Activated T-helper 1 cell treated with anti-CD3 and anti-CD28 coated beads, Interleukin-12 subunit alpha, Interleukin-12 subunit beta, Interleukin-2, Interleukin-4 antibody, amounts not matched to agents 30 ng/mL and 10 ng/mL and 1 ng/mL, durations not matched to agents 14 hours and 24 hours and 36 hours (primary cell): ENCODE measurements at regions not wholly inside any gene's neighbourhood (a gene's known extent, or its start where the extent isn't known, plus 50 kb on each side); places are given as distances from the start of the nearest gene placed in this dataset.

Experiments
- DNase-seq: peaks from one replicate; pipeline ENCODE4 v3.0.0; 2021; ENCODE audit warnings: low spot score
- H3K27ac Mint-ChIP-seq: one replicate; pipeline ENCODE4 v1.8.0; 2021; ENCODE audit warnings: mild to moderate bottlenecking, mixed read lengths
- H3K27me3 Mint-ChIP-seq: one replicate; pipeline ENCODE4 v1.8.0; 2022; ENCODE audit warnings: mild to moderate bottlenecking, moderate library complexity, mixed read lengths; ENCODE audit not compliant: insufficient read depth
- H3K36me3 Mint-ChIP-seq: one replicate; pipeline ENCODE4 v1.8.0; 2021; ENCODE audit warnings: low read depth, mixed read lengths
- H3K4me1 Mint-ChIP-seq: one replicate; pipeline ENCODE4 v1.8.0; 2021; ENCODE audit warnings: low read depth, mixed read lengths
- H3K4me3 Mint-ChIP-seq: one replicate; pipeline ENCODE4 v1.8.0; 2021; ENCODE audit warnings: mild to moderate bottlenecking, moderate library complexity, mixed read lengths
- H3K9me3 Mint-ChIP-seq: one replicate; pipeline ENCODE4 v1.8.0; 2021; ENCODE audit warnings: mixed read lengths
- intact Hi-C: fragments of 100-400 bp; cut with micrococcal nuclease; formaldehyde crosslinking; loops from one replicate; pipeline ENCODE4 v1.15.1; 2024

DNA sequence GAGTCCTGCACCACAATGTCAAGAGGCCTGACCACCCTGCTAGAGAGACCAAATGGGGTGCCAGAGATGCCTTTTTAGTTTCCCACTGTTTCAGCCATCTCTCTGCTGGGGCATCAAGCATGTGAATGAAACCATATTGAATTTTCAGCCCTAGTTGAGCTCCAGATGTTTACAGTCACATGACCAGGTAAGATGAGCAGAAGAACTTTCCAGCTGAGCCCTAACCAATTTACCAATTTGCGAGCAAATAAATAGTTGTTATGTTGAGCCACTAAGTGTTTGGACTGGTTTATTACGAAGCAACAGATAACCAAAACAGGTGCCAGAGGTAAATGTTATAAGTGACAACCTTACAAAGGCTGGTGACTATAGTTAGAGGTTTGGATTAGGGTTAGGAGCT lies 209.1 kb upstream of the CCL2 start:
- H3K9me3 Mint-ChIP-seq = no peaks in the 10 kb centered on the region

DNA sequence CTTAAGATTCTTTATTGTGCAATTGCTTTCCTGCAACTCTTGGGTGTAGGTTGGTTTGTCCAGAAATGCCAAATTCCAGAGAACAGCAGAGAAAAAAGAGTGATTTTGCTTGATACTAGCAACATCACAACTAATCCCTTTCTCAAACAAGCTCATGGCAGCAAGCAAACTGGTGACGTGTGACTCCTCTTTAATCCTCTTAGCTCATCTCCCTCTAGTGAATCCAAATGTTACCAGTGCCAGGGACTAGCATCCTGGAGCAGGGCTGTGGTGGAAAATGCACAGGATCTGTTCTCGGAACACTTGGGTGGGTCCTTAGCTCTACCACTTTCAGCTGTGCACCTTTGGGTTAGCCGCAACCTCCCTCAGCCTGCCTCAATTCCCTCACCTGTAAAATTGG lies 204.0 kb upstream of the CCL2 start:
- intact Hi-C loops = no loop called here
- H3K9me3 Mint-ChIP-seq = no peaks in the 10 kb centered on the region
- H3K36me3 Mint-ChIP-seq = no peaks in the 10 kb centered on the region
- H3K4me3 Mint-ChIP-seq = no peak overlapping the region
- peaks cover 5% of the 10 kb centered on the region for H3K27me3 Mint-ChIP-seq
- no peaks in the 10 kb centered on the region for H3K4me1 Mint-ChIP-seq
- H3K27ac Mint-ChIP-seq = no peak overlapping the region
- DNase-seq = no peak

More for the DNA sequence above, 209.1 kb upstream of the CCL2 start:
- Mint-ChIP-seq H3K36me3 (no peaks in the 10 kb centered on the region), H3K27ac (no peak overlapping the region), H3K27me3 (peaks cover 2% of the 10 kb centered on the region), H3K4me3 (no peak overlapping the region), H3K4me1 (no peaks in the 10 kb centered on the region)
- intact Hi-C loops = no loop called here
- DNase-seq = no peak

- no peak overlapping the region for H3K27ac Mint-ChIP-seq
- peaks cover 5% of the 10 kb centered on the region for H3K27me3 Mint-ChIP-seq
- no peaks in the 10 kb centered on the region for H3K4me1 Mint-ChIP-seq
- no peaks in the 10 kb centered on the region for H3K36me3 Mint-ChIP-seq
- intact Hi-C loops = no loop called here
- no peak overlapping the region for H3K4me3 Mint-ChIP-seq
- no peak for DNase-seq
- H3K9me3 Mint-ChIP-seq = peaks cover 4% of the 10 kb centered on the region
Observed at GRCh38 chr17:34054495-34054894, 200.6 kb upstream of the CCL2 start.

GRCh38 chr17:34055606-34056005 lies 199.5 kb upstream of the CCL2 start:
- DNase-seq = no peak
- Mint-ChIP-seq H3K27me3 (peaks cover 7% of the 10 kb centered on the region), H3K27ac (no peak overlapping the region), H3K36me3 (no peaks in the 10 kb centered on the region), H3K4me1 (no peaks in the 10 kb centered on the region), H3K4me3 (no peak overlapping the region), H3K9me3 (peaks cover 4% of the 10 kb centered on the region)
- intact Hi-C loops = no loop called here

DNA sequence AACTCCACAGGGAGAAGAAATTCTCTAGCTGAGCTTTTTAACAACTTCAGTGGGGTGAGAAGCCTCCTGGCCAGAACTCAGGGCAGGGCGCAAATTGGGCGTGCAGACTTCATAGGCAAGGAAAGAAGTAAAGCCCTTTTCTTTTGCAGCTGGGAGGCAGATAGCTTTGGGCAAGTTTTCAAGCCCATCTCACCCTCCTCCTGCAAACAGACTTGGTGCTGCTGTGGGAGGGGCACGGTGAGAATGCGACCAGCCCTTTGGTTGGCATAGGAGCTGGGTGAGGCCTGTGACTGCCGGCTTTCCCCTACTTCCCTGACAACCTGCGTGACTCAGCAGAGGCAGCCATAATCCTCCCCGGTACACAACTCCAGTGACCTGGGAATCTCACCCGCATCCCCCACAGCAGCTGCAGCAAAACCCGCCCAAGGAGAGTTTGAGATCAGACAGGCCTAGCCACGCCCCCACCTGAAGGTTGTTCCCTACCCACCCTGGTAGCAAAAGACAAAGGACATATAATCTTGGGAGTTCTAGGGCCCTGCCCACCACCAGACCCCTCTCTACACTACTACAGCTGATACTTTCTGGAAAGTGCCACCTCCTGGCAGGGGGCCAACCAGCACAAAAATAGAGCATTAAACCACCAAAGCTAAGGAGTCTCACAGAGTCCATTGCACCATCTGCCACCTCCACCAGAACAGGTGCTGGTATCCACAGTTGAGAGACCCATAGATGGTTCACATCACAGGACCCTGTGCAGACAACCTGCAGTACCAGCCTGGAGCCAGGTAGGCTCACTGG lies 195.5 kb upstream of the CCL2 start:
- H3K9me3 Mint-ChIP-seq = peaks cover 4% of the 10 kb centered on the region
- H3K27ac Mint-ChIP-seq = no peak overlapping the region
- no peaks in the 10 kb centered on the region for H3K36me3 Mint-ChIP-seq
- H3K4me3 Mint-ChIP-seq = no peak overlapping the region
- DNase-seq = no peak
- intact Hi-C loops = no loop called here
- peaks cover 22% of the 10 kb centered on the region for H3K27me3 Mint-ChIP-seq
- no peaks in the 10 kb centered on the region for H3K4me1 Mint-ChIP-seq

DNA sequence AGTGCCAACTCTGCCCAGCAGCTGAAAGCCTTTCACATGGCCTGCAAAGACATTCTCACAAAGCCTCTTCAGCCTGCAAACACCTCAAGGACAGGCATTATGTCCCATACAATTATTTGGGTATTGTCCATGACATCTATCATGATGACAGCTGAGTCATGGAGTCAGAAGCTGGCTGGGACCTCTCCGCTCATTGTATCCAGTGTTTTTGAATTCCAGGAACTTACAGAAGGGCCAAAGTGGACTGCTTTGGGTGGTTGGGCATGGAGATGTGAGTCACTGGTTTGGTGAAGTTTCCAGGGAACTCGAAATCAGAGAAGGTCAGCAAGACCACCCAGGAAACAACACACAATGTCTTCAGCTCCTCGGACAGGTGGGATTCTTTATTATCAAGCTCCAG lies 188.6 kb upstream of the CCL2 start:
- no peak overlapping the region for H3K27ac Mint-ChIP-seq
- no peak overlapping the region for H3K4me3 Mint-ChIP-seq
- no peaks in the 10 kb centered on the region for H3K4me1 Mint-ChIP-seq
- peaks cover 11% of the 10 kb centered on the region for H3K27me3 Mint-ChIP-seq
- no peak for DNase-seq
- H3K36me3 Mint-ChIP-seq = no peaks in the 10 kb centered on the region
- intact Hi-C loops = no loop called here
- no peaks in the 10 kb centered on the region for H3K9me3 Mint-ChIP-seq

GRCh38 chr17:34067011-34067410 lies 188.1 kb upstream of the CCL2 start:
- DNase-seq = no peak
- H3K27me3 Mint-ChIP-seq = peaks cover 8% of the 10 kb centered on the region

GRCh38 chr17:34068571-34068970 lies 186.5 kb upstream of the CCL2 start:
- intact Hi-C loops = no loop called here
- DNase-seq = no peak
- Mint-ChIP-seq H3K9me3 (no peaks in the 10 kb centered on the region), H3K4me1 (no peaks in the 10 kb centered on the region), H3K27ac (no peak overlapping the region), H3K27me3 (peaks cover 6% of the 10 kb centered on the region), H3K36me3 (no peaks in the 10 kb centered on the region), H3K4me3 (no peak overlapping the region)

More at GRCh38 chr17:34067011-34067410, 188.1 kb upstream of the CCL2 start:
- Mint-ChIP-seq H3K36me3 (no peaks in the 10 kb centered on the region), H3K27ac (no peak overlapping the region), H3K4me1 (no peaks in the 10 kb centered on the region), H3K4me3 (no peak overlapping the region), H3K9me3 (no peaks in the 10 kb centered on the region)
- intact Hi-C loops = no loop called here

- intact Hi-C loops = no loop called here
- Mint-ChIP-seq H3K4me1 (no peaks in the 10 kb centered on the region), H3K27ac (no peak overlapping the region), H3K4me3 (no peak overlapping the region), H3K9me3 (no peaks in the 10 kb centered on the region), H3K27me3 (peaks cover 1% of the 10 kb centered on the region), H3K36me3 (no peaks in the 10 kb centered on the region)
- DNase-seq = no peak
Observed at GRCh38 chr17:34070712-34071111, 184.4 kb upstream of the CCL2 start.

- no peak for DNase-seq
- Mint-ChIP-seq H3K4me3 (no peak overlapping the region), H3K27me3 (peaks cover 1% of the 10 kb centered on the region), H3K9me3 (no peaks in the 10 kb centered on the region), H3K4me1 (no peaks in the 10 kb centered on the region), H3K36me3 (no peaks in the 10 kb centered on the region), H3K27ac (no peak overlapping the region)
- intact Hi-C loops = no loop called here
Observed at GRCh38 chr17:34071886-34072420, 183.1 kb upstream of the CCL2 start.

- no peak for DNase-seq
- Mint-ChIP-seq H3K36me3 (no peaks in the 10 kb centered on the region), H3K27ac (no peak overlapping the region), H3K27me3 (peaks cover 1% of the 10 kb centered on the region), H3K9me3 (no peaks in the 10 kb centered on the region), H3K4me3 (no peak overlapping the region), H3K4me1 (no peaks in the 10 kb centered on the region)
- intact Hi-C loops = no loop called here
Observed at GRCh38 chr17:34075076-34075475, 180.0 kb upstream of the CCL2 start.

DNA sequence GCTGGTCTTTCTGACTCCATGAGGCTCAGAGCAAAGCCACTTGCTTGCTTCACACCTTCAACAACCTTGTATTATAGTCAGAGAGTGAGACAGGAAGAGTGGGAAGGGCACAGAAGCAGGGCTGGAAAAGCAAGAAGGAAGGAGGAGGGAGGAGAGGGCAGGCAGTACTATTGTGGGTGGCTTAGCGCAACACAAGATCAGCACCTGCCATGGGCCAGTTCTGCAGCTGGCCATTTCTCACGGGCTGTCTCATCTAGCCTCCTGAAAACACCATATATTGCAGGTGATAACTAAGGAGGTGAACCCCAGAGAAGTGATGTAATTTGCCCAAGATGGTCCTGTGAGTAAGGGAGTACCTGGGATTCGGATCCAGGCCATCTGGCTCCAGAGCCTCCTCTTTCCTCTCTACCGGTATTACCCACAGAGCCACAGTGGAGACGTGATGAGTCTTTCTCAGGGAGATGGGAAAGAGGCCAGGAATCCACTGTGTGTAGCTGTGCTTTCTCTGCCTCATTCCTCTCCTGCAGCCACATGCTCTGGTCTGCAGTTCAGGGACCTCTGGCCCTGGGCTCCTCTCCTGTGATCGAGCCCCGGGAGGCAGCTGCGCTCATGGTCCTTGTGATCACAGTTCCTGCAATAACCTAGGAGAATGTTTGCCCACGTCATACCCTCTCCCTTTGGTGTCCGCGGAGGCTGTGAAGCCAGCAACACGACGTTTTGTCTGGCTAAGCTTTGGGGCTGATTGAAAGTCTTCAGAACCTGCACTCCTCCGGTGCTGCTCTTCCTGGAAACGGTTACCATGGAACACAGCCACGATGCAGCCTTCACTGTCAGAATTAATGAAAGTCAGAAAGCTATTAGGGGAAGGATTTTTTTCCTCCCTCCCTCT lies 178.1 kb upstream of the CCL2 start:
- H3K27ac Mint-ChIP-seq = no peak overlapping the region
- H3K4me3 Mint-ChIP-seq = no peak overlapping the region
- intact Hi-C loops = no loop called here
- no peak for DNase-seq
- H3K27me3 Mint-ChIP-seq = peaks cover 1% of the 10 kb centered on the region
- H3K36me3 Mint-ChIP-seq = no peaks in the 10 kb centered on the region
- H3K9me3 Mint-ChIP-seq = no peaks in the 10 kb centered on the region
- no peaks in the 10 kb centered on the region for H3K4me1 Mint-ChIP-seq

- intact Hi-C loops = no loop called here
- DNase-seq = no peak
- Mint-ChIP-seq H3K27me3 (peaks cover 2% of the 10 kb centered on the region), H3K36me3 (no peaks in the 10 kb centered on the region), H3K4me1 (no peaks in the 10 kb centered on the region), H3K4me3 (no peak overlapping the region), H3K27ac (no peak overlapping the region), H3K9me3 (no peaks in the 10 kb centered on the region)
Observed at GRCh38 chr17:34081269-34081668, 173.8 kb upstream of the CCL2 start.
